Glutamatergic neuron (in vitro differentiated cells): ENCODE measurements at regions not wholly inside any gene's neighbourhood (a gene's known extent, or its start where the extent isn't known, plus 50 kb on each side); places are given as distances from the start of the nearest gene placed in this dataset.
"Not testable (repeated sequence)": the region's sequence is repeated elsewhere in the genome, so short reads cannot be mapped to it uniquely, and the experiment has no call there.

Experiments
- DNase-seq: peaks from one replicate; pipeline ENCODE4 v3.0.0; 2022
- H3K27ac Mint-ChIP-seq: one replicate; pipeline ENCODE4 v1.8.0; 2020; ENCODE audit warnings: mild to moderate bottlenecking, mixed read lengths, inconsistent platforms; ENCODE audit not compliant: unreplicated experiment
- H3K27me3 Mint-ChIP-seq: one replicate; pipeline ENCODE4 v1.8.0; 2020; ENCODE audit warnings: mild to moderate bottlenecking, moderate library complexity, mixed read lengths, inconsistent platforms; ENCODE audit not compliant: unreplicated experiment
- H3K36me3 Mint-ChIP-seq: one replicate; pipeline ENCODE4 v1.8.0; 2020; ENCODE audit warnings: mild to moderate bottlenecking, mixed read lengths, inconsistent platforms; ENCODE audit not compliant: unreplicated experiment
- H3K4me1 Mint-ChIP-seq: one replicate; pipeline ENCODE4 v1.8.0; 2020; ENCODE audit warnings: mild to moderate bottlenecking, low read depth, mixed read lengths, inconsistent platforms; ENCODE audit not compliant: unreplicated experiment
- H3K4me3 Mint-ChIP-seq: one replicate; pipeline ENCODE4 v1.8.0; 2020; ENCODE audit warnings: mild to moderate bottlenecking, mixed read lengths, inconsistent platforms; ENCODE audit not compliant: unreplicated experiment
- H3K9me3 Mint-ChIP-seq: one replicate; pipeline ENCODE4 v1.8.0; 2020; ENCODE audit warnings: mild to moderate bottlenecking, moderate library complexity, mixed read lengths, inconsistent platforms; ENCODE audit not compliant: unreplicated experiment
- CTCF ChIP-seq: fragments of 200-600 bp; sonication (generic); IDR thresholded peaks from one replicate; pipeline ENCODE4 v1.5.0; 2021; ENCODE audit not compliant: partially characterized antibody, unreplicated experiment

GRCh38 chr6:86306210-86306609, 631.1 kb upstream of the HTR1E start:
- no peaks in the 10 kb centered on the region for H3K4me1 Mint-ChIP-seq
- no peak overlapping the region for H3K27ac Mint-ChIP-seq
- peaks cover 3% of the 10 kb centered on the region for H3K36me3 Mint-ChIP-seq
- no peaks in the 10 kb centered on the region for H3K9me3 Mint-ChIP-seq
- no peak for TF ChIP-seq CTCF
- H3K4me3 Mint-ChIP-seq, result no peak overlapping the region
- H3K27me3 Mint-ChIP-seq, result no peaks in the 10 kb centered on the region
- no peak for DNase-seq

GRCh38 chr6:86285876-86286275, 643.2 kb upstream of the SYNCRIP start:
- H3K4me1 Mint-ChIP-seq, result no peaks in the 10 kb centered on the region
- no peak overlapping the region for H3K27ac Mint-ChIP-seq
- peaks cover 3% of the 10 kb centered on the region for H3K9me3 Mint-ChIP-seq

GRCh38 chr6:86284809-86285480, 642.3 kb upstream of the SYNCRIP start:
- H3K9me3 Mint-ChIP-seq, H3K4me3 Mint-ChIP-seq, H3K36me3 Mint-ChIP-seq, H3K4me1 Mint-ChIP-seq, DNase-seq, H3K27me3 Mint-ChIP-seq, H3K27ac Mint-ChIP-seq: not testable (repeated sequence)

More at GRCh38 chr6:86285876-86286275, 643.2 kb upstream of the SYNCRIP start:
- TF ChIP-seq CTCF, result no peak
- H3K4me3 Mint-ChIP-seq, result no peak overlapping the region
- no peaks in the 10 kb centered on the region for H3K27me3 Mint-ChIP-seq
- no peak for DNase-seq
- H3K36me3 Mint-ChIP-seq, result peaks cover 5% of the 10 kb centered on the region

- H3K4me3 Mint-ChIP-seq, DNase-seq, H3K4me1 Mint-ChIP-seq, H3K27ac Mint-ChIP-seq, H3K27me3 Mint-ChIP-seq, H3K9me3 Mint-ChIP-seq, H3K36me3 Mint-ChIP-seq: not testable (repeated sequence)
Measured at GRCh38 chr6:86283596-86283995, 640.9 kb upstream of the SYNCRIP start.

GRCh38 chr6:86276056-86276455, 633.4 kb upstream of the SYNCRIP start:
- Mint-ChIP-seq H3K27me3 (peaks cover 2% of the 10 kb centered on the region), H3K9me3 (no peaks in the 10 kb centered on the region), H3K4me3 (no peak overlapping the region), H3K27ac (no peak overlapping the region), H3K4me1 (no peaks in the 10 kb centered on the region), H3K36me3 (no peaks in the 10 kb centered on the region)
- no peak for DNase-seq
- no peak for TF ChIP-seq CTCF

GRCh38 chr6:86273936-86274335, 631.2 kb upstream of the SYNCRIP start:
- Mint-ChIP-seq H3K36me3 (no peaks in the 10 kb centered on the region), H3K4me3 (no peak overlapping the region), H3K27me3 (peaks cover 2% of the 10 kb centered on the region), H3K27ac (no peak overlapping the region), H3K9me3 (no peaks in the 10 kb centered on the region), H3K4me1 (no peaks in the 10 kb centered on the region)
- TF ChIP-seq CTCF, result no peak
- DNase-seq, result no peak
